ENCODE measurements at regions not wholly inside any gene's neighbourhood (a gene's known extent, or its start where the extent isn't known, plus 50 kb on each side); places are given as distances from the start of the nearest gene placed in this dataset.

DNA sequence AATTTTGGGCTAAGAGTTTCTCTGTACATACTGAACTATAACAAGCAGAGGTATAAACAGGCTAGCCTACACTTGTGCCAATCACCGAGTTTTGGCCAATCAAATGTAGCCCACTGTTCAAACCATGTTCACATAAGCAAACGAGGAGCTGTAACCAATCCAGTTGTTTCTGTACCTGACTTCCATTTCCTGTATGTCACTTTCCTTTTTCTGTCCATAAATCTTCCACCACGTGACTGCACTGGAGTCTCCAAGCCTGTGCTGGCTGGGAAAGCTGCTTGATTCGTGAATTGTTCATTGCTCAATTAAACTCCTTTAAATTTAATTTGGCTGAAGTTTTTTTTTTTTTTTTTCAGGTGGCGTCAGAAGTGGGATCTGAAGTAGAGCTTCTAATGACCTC, 332.9 kb downstream of the RNF144B start:
- TF ChIP-seq, protein P1, sequence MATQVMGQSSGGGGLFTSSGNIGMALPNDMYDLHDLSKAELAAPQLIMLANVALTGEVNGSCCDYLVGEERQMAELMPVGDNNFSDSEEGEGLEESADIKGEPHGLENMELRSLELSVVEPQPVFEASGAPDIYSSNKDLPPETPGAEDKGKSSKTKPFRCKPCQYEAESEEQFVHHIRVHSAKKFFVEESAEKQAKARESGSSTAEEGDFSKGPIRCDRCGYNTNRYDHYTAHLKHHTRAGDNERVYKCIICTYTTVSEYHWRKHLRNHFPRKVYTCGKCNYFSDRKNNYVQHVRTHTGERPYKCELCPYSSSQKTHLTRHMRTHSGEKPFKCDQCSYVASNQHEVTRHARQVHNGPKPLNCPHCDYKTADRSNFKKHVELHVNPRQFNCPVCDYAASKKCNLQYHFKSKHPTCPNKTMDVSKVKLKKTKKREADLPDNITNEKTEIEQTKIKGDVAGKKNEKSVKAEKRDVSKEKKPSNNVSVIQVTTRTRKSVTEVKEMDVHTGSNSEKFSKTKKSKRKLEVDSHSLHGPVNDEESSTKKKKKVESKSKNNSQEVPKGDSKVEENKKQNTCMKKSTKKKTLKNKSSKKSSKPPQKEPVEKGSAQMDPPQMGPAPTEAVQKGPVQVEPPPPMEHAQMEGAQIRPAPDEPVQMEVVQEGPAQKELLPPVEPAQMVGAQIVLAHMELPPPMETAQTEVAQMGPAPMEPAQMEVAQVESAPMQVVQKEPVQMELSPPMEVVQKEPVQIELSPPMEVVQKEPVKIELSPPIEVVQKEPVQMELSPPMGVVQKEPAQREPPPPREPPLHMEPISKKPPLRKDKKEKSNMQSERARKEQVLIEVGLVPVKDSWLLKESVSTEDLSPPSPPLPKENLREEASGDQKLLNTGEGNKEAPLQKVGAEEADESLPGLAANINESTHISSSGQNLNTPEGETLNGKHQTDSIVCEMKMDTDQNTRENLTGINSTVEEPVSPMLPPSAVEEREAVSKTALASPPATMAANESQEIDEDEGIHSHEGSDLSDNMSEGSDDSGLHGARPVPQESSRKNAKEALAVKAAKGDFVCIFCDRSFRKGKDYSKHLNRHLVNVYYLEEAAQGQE (IDR thresholded peaks at IDR 0.05; ENCODE audit: borderline replicate concordance) = no peak
- TF ChIP-seq, protein P2, sequence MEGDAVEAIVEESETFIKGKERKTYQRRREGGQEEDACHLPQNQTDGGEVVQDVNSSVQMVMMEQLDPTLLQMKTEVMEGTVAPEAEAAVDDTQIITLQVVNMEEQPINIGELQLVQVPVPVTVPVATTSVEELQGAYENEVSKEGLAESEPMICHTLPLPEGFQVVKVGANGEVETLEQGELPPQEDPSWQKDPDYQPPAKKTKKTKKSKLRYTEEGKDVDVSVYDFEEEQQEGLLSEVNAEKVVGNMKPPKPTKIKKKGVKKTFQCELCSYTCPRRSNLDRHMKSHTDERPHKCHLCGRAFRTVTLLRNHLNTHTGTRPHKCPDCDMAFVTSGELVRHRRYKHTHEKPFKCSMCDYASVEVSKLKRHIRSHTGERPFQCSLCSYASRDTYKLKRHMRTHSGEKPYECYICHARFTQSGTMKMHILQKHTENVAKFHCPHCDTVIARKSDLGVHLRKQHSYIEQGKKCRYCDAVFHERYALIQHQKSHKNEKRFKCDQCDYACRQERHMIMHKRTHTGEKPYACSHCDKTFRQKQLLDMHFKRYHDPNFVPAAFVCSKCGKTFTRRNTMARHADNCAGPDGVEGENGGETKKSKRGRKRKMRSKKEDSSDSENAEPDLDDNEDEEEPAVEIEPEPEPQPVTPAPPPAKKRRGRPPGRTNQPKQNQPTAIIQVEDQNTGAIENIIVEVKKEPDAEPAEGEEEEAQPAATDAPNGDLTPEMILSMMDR (IDR thresholded peaks at IDR 0.05; ENCODE audit: poor library complexity, severe bottlenecking) = no peak
- TF ChIP-seq POLR2AphosphoS5 (IDR thresholded peaks at IDR 0.05) = no peak
